ENCODE measurements at regions not wholly inside any gene's neighbourhood (a gene's known extent, or its start where the extent isn't known, plus 50 kb on each side); places are given as distances from the start of the nearest gene placed in this dataset.
"Not testable (repeated sequence)": the region's sequence is repeated elsewhere in the genome, so short reads cannot be mapped to it uniquely, and the experiment has no call there.

DNA sequence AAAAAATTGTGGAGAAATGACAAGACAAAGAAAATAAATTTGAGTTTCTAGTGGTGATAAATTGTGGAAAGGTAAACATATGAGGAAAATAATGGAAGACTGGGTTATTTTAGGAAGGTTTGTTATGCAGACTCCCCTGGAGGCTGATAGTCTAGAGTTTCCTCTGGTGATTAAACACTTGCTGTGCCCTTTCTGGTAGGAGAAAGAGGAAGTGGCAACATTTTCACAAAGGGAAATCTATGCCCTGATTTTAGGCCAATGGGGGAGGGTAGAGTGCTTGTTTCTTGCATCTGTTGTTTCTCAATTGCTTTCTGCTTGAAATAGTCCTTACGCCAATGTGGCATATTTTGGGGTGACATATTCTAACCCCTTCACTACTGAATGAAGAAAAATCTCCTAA is 129.1 kb upstream of the DOK5 start:
- DNase-seq: no peak
- Histone ChIP-seq H3K27me3 (no peaks in the 10 kb centered on the region), H3K9me3 (no peaks in the 10 kb centered on the region), H3K4me3 (no peak overlapping the region), H3K36me3 (no peaks in the 10 kb centered on the region)

GRCh38 chr20:54347166-54347833 is 128.1 kb upstream of the DOK5 start:
- peak; percentile 84 for DNase-seq
- Histone ChIP-seq H3K4me3 (no peak overlapping the region), H3K36me3 (no peaks in the 10 kb centered on the region), H3K9me3 (no peaks in the 10 kb centered on the region), H3K27me3 (no peaks in the 10 kb centered on the region)

- Histone ChIP-seq H3K4me3 (no peak overlapping the region), H3K27me3 (no peaks in the 10 kb centered on the region), H3K9me3 (no peaks in the 10 kb centered on the region), H3K36me3 (no peaks in the 10 kb centered on the region)
- DNase-seq: no peak
Measured at GRCh38 chr20:54350415-54350814, 125.0 kb upstream of the DOK5 start.

GRCh38 chr20:54351371-54352136 is 123.8 kb upstream of the DOK5 start:
- Histone ChIP-seq H3K27me3 (no peaks in the 10 kb centered on the region), H3K9me3 (no peaks in the 10 kb centered on the region), H3K36me3 (no peaks in the 10 kb centered on the region), H3K4me3 (no peak overlapping the region)
- no peak for DNase-seq

DNA sequence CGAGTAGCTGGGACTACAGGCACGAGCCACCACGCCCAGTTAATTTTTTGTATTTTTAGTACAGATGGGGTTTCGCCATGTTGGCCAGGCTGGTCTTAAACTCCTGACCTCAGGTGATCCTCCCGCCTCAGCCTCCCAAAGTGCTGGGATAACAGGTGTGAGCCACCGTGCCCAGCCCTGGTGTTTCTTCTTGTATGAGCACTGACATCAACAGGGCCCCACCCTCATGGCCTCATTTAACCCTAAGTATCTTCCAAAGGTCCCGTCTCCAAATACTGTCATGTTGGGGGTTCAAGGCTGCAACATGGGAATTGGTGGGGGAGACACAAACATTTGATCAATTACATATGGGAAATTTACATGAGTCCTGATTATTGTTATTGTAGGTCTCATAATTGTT is 122.9 kb upstream of the DOK5 start:
- H3K9me3 ChIP-seq, DNase-seq, H3K36me3 ChIP-seq, H3K4me3 ChIP-seq, H3K27me3 ChIP-seq: not testable (repeated sequence)

DNA sequence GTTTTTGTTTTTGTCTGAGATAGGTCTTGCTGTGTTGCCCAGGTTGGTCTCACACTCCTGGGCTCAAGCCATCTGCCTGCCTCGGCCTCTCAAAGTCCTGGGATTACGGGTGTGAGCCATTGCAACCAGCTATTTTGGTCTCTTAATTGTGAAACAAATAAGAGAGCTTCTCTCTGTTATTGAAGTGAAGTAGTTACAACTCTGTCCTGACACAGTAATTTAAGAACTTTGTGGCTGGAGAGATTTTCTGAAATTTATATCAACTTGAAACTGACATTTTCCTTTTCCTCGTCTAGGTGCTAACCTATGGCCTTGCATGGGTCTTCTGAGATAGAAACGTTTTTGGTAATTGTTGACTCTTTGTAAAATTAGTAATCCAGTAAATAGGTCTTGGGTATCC is 122.1 kb upstream of the DOK5 start:
- H3K4me3 ChIP-seq: no peak overlapping the region
- H3K36me3 ChIP-seq: no peaks in the 10 kb centered on the region
- H3K27me3 ChIP-seq: no peaks in the 10 kb centered on the region
- no peak for DNase-seq
- no peaks in the 10 kb centered on the region for H3K9me3 ChIP-seq

- Histone ChIP-seq H3K27me3 (no peaks in the 10 kb centered on the region), H3K9me3 (no peaks in the 10 kb centered on the region)
- peak; percentile 56 for DNase-seq
Measured at GRCh38 chr20:54355631-54356280, 119.6 kb upstream of the DOK5 start.

GRCh38 chr20:54356801-54357200 is 118.6 kb upstream of the DOK5 start:
- no peak for DNase-seq
- Histone ChIP-seq H3K9me3 (no peaks in the 10 kb centered on the region), H3K4me3 (no peak overlapping the region), H3K27me3 (no peaks in the 10 kb centered on the region), H3K36me3 (no peaks in the 10 kb centered on the region)

More at GRCh38 chr20:54355631-54356280, 119.6 kb upstream of the DOK5 start:
- Histone ChIP-seq H3K4me3 (no peak overlapping the region), H3K36me3 (no peaks in the 10 kb centered on the region)

DNA sequence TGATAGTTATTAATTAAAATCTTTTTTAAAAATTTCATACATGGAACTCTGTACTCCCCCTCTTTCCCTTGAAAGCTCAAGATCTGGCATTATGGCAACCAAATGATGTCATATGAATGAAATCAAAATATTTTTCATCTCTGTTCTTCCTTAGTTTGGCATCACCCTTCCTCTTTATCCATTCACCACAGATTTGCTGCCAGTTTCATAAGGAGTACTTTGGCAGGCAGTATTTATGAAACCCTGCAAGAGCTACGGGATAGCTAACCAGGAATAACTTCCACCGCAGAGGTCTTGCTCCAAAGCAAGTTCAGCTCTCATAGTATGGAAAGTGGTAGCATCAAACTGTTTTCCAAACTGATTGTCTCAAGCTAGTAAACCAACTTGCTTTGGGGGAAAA is 113.9 kb upstream of the DOK5 start:
- no peaks in the 10 kb centered on the region for H3K27me3 ChIP-seq
- no peaks in the 10 kb centered on the region for H3K36me3 ChIP-seq
- DNase-seq: no peak
- no peak overlapping the region for H3K4me3 ChIP-seq
- H3K9me3 ChIP-seq: no peaks in the 10 kb centered on the region

- H3K27me3 ChIP-seq: no peaks in the 10 kb centered on the region
- no peaks in the 10 kb centered on the region for H3K9me3 ChIP-seq
- no peak overlapping the region for H3K4me3 ChIP-seq
- no peak for DNase-seq
- H3K36me3 ChIP-seq: no peaks in the 10 kb centered on the region
Measured at GRCh38 chr20:54362283-54362682, 113.1 kb upstream of the DOK5 start.

GRCh38 chr20:54364365-54364764 is 111.0 kb upstream of the DOK5 start:
- no peak for DNase-seq
- H3K27me3 ChIP-seq: no peaks in the 10 kb centered on the region
- H3K4me3 ChIP-seq: no peak overlapping the region
- no peaks in the 10 kb centered on the region for H3K9me3 ChIP-seq
- no peaks in the 10 kb centered on the region for H3K36me3 ChIP-seq

GRCh38 chr20:54364919-54365318 is 110.5 kb upstream of the DOK5 start:
- no peak for DNase-seq
- H3K9me3 ChIP-seq: no peaks in the 10 kb centered on the region
- no peaks in the 10 kb centered on the region for H3K27me3 ChIP-seq
- no peaks in the 10 kb centered on the region for H3K36me3 ChIP-seq
- H3K4me3 ChIP-seq: no peak overlapping the region

- no peak for DNase-seq
Measured at GRCh38 chr20:54366669-54367344, 108.6 kb upstream of the DOK5 start.

DNA sequence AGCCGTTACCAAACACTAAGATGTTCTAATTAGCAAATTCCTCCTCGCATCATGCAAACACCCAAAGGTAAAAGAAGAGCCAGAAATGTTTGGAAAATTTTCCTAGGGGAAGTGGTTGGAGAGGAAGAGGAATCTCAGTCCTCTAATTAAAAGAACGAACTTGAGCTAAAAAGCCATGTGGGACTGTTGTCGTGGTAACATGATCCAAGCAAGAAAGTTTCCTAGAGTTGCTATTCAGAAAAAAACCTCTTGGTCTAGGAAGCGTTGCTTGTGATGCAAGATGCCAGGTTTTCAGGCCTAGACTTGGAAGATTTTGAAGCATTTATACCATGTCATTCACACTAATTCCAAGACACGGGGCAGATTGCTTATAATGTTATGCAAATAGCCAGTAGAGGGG is 106.8 kb upstream of the DOK5 start:
- Histone ChIP-seq H3K27me3 (no peaks in the 10 kb centered on the region), H3K4me3 (no peak overlapping the region), H3K9me3 (peaks cover 4% of the 10 kb centered on the region; the same call in 1 of the 2 replicates), H3K36me3 (no peaks in the 10 kb centered on the region)
- no peak for DNase-seq

More at GRCh38 chr20:54366669-54367344, 108.6 kb upstream of the DOK5 start:
- Histone ChIP-seq H3K36me3 (no peaks in the 10 kb centered on the region), H3K4me3 (no peak overlapping the region), H3K27me3 (no peaks in the 10 kb centered on the region), H3K9me3 (no peaks in the 10 kb centered on the region)

GRCh38 chr20:54372313-54372712 is 103.1 kb upstream of the DOK5 start:
- Histone ChIP-seq H3K4me3 (no peak overlapping the region), H3K9me3 (peaks cover 4% of the 10 kb centered on the region; the same call in 1 of the 2 replicates)
- no peak for DNase-seq

DNA sequence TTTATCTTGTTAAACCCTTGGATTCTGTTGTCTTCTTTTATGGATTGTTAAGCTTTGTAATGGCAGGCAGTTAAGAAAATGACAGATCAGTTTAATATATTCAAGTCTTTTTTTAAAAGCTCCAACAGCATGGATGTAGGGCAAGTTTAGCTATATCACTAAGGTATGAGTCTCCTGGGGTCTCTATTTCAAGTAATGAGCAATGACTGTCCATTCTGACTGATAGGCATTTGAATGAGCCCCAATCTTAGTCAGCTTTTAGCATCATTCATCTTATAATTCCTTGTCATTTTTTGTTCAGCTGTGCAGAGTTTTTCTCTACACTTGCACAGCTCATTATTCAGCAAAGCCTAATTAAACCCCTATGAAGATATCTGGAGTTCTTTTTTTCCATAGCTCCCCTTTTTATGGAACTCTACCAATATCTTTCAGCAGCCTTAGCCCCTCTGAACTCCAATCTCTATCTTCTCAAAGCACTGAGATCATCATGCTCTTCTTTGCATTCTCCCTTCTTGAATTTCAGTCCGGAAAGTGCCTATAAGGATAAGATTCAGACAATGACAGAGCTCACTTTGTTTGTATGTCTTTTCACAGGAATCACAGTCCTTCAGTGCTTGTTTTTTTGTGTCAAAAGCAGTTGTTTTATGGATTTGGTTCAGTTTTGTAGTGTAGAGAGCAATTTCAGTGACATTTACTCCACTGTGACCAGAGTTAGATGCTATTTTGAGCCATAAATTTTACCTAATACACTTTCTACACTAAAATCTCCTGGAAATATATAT is 97.2 kb upstream of the DOK5 start:
- Histone ChIP-seq H3K36me3 (no peaks in the 10 kb centered on the region), H3K27me3 (no peaks in the 10 kb centered on the region), H3K4me3 (no peak overlapping the region), H3K9me3 (no peaks in the 10 kb centered on the region)
- DNase-seq: no peak

More at GRCh38 chr20:54372313-54372712, 103.1 kb upstream of the DOK5 start:
- Histone ChIP-seq H3K36me3 (no peaks in the 10 kb centered on the region), H3K27me3 (no peaks in the 10 kb centered on the region)
